HG03108 (cell line): ENCODE measurements at regions not wholly inside any gene's neighbourhood (a gene's known extent, or its start where the extent isn't known, plus 50 kb on each side); places are given as distances from the start of the nearest gene placed in this dataset.

Experiments
- ATAC-seq: cut with Tn5 transposase; IDR thresholded peaks from one replicate; pipeline ENCODE4 v1.9.1; 2021; ENCODE audit warnings: moderate library complexity; ENCODE audit not compliant: unreplicated experiment

DNA sequence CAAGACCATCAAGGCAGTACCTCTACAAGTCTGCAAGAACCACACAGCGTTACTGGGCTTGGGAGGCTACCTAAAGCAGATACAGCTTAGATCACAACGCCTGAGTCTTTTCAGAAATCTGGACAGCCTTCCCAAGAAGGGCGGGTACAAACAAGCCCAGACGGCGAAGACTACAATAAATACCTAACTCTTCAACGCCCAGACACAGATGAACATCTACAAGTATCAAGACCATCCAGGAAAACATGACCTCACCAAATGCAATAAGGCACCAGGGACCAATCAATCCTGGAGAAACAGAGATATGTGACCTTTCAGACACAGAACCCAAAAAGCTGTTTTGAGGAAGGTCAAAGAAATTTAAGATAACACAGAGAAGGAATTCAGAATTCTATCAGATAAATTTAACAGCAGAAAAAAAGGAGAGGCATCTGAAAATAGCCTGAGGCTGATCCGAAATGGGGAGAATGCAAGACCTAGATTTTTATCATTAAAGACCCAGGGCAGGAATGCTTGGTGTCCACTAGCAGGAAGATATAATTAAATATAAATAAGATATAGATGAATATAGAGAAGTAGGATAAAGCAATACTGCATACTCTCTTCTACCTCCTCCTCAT, 131.7 kb upstream of the COL21A1 start:
- no peak for ATAC-seq

DNA sequence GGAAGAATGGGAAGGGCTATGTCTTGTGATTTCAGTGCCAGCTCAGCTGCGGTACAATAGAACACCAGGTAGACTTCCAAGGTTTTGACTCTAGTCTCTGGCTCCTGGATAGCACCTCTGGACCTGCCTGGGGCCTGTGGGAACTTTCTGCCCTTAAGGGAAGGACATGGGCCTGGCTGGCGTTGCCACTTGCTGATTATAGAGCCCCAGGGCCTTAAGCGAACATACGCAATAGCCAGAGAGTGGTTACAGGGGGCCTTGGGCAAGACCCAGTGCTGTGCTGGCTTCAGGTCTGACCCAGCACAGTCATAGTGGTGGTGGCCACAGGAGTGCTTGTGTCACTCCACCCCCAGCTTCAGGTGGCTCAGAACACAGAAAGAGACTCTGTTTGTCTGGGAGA, 131.1 kb upstream of the COL21A1 start:
- ATAC-seq: no peak

DNA sequence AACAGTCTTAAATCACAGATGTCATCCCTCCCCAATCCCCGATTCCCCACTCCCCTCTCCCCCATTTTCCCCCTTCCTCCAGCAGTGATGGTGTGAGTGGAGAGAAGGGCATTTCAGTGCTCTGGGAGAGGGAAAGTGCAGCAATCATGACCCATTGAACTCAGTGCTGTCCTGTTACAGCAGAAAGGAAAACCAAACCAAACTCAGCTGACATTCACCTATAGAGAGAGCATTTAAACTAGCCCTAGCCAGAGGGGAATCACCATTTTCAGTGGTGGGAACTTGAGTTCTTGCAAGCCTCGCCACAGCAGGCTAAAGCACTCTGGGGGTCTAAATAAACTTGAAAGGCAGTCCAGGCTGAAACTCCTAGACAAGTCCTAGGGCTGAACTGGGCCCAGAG, 129.9 kb upstream of the COL21A1 start:
- no peak for ATAC-seq

DNA sequence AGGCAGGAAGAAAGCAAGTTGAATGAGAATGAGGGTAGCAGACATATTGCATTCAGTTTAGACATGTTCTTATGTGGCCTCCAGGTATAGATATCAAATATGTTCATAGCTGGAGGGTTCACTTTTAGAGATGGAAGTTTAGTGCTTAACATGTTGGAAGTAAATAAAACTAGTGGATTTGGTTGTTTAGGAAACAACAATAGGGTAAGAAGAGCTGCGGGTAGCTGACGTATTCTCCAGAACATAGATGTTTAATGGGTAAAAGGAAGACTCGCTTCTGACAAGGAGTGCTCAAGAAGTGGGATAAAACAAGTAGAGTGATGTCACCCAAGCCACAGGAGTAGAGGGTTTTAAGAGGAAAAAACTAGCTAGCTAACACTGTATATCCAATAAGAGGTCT, 128.4 kb upstream of the COL21A1 start:
- no peak for ATAC-seq

DNA sequence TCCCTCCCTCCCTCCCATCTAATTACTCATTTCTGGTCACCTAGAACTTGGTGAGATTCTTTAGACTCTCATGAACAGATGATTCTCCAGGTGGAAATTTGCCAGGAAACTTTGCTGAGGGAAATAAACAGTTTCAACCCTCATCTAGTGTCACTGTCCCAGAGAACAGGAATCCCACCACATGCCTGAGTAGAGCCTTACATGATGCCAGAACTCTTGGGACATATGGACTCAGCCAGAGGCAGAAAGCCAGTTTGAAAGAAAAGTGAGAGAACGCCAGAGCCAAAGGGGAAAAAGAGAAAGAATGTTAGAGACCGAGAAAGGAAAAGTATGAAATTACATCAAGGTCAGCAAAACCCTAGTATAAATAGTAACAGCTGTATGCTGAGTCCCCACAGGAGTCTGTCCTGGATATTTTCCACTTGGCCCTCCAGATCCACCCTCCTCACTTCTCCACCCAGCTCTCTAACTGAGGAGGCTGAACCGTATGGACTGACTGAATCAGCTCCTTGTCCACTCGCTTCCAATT, 127.5 kb upstream of the COL21A1 start:
- ATAC-seq: no peak

DNA sequence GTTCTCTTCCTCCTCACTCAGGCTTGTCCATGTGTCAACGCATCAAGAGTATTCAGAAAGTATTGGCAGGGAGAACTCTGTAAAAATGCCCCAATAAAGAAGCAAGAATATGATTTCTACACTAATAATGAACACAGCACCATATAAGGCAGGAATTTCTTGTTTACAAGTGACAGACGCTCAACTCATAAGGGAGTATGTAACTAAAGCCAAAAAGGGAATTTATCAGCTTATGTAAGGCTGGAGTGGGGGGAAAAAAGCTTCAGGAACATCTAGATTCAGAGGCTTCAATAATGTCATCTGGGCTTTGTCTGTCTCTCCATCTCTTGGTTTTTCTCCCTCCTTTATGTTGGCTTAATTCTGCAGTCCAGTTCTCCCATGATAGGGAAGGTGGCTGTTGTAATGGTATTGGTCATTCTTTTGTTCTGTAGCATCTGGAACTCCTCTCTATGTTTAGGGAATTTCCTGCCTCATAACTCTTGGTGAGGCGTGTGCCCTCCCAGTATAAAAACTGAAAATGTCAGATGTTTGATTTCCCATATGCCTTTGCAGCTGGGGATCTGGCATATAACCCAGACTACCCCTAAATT, 125.1 kb upstream of the COL21A1 start:
- no peak for ATAC-seq

DNA sequence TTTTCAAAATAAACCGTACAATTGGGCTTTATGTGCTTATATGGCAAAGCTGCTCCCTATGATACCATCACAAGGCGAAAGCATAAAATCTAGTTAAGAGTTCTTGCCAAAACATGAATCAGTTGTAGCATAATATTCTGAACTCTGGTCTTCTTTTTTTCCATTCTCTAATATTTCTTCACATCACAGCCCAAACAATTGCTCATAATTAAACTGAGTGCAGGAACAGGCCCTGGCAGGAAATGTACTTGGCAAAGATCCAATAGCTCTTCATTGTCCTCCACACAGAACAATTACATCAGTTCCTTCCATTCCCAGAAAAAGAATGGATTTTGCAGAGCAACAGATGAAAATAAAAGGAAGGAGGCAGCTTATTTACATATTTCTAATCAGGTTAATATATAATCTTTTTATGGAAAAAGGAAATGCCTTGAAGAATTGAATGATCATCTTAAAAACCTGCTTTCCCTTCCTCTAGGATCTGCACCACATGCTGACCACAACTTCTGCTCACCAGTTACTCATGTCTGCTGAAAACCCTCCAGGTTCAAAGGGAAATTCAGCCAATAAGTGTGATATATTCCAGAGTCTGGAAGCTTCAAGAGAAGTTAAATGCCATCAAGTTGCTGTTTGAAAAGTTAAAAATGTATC, 123.3 kb upstream of the COL21A1 start:
- ATAC-seq: peak; percentile 82

DNA sequence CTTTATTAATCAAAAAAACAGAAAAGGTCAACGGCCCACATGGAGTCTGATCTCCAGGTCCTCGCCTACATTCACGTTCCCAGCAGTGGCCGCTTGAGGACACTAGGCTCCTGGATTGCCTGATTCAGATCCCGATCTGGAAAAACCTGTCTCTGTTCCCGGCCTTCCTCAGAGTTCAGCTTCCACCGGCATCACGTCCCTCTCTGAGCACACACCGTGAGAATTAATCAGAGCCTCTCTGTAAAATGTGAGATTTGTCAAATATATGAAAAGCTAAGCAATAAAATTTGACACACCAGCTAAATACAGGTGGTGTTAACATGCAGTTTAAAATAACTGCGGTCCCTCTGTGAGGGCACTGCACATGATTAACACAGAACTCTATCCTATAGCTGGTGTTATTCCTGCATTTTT, 122.8 kb upstream of the COL21A1 start:
- no peak for ATAC-seq

DNA sequence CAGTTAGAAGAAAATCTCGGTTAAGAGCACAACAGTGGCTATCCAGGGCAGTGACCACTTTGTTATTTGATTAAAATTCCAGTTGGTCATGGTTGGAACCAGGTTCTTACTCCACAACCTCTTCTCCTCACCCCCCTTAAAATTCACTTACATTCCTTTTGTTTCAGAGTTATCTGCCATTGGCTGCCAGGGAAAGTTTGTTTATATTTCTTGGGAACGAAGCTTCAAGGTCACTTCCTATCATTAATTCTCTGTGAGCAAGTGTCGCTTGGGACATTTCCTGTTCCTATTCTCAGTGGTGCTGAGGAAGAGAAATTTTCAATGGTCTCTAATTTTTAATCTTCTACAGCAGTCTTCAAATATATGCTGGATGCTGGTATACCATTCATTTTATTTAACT, 121.1 kb upstream of the COL21A1 start:
- no peak for ATAC-seq

DNA sequence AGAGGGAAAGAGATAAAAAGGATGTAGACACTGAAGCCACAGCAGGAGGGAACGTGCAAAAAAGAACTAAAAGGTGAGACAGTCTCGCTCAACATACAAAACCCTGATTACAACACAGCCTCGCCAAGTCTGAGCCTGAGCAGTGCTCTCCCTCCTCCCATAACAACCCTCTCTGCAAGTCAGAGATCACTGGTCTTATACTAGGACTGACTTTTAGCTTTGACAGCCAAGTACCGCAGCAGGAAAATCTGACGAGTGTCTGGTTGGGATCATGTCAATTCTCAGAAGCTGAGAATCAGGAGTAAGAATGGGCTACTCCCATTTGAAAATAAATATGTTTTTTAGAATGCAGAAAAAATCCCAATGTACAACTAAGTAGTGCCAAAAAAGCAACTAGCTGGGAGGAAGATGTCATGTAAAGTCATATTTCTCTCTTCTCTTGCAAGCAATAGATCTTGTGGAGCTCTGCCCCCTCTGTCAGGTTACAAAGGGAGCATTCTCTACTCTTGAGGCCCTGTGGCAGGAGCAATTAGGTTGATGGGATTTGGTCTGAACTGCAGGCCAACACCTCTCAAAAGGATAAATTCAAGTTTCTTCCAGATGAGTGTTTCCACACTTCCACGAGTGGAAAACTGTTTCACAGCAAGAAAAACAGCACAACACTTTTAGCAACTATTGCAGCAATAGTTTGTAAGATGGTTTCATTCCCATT, 118.9 kb upstream of the COL21A1 start:
- ATAC-seq: no peak

DNA sequence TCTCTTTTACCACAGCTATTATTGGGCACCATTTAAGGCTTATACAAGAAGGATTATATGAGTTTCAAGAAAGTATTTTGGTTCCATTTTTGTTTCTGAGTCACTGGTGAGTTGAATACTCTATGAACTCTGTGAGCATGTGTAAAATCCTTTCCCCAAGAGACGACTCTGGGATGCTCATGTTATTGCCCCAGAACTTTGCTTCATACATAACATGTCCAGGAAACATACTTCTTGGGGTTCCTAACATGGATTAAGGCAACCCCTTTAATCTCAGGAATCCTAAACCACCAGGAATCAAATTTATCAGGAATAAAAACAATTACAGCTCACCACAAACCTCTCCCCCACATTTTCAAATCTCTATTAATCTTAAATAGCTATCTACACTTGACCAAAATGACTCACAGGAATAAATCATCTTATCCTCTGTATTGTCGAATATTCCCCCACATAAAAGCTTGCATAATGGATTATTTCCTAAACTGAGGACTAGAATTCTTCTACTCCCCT, 117.5 kb upstream of the COL21A1 start:
- no peak for ATAC-seq

DNA sequence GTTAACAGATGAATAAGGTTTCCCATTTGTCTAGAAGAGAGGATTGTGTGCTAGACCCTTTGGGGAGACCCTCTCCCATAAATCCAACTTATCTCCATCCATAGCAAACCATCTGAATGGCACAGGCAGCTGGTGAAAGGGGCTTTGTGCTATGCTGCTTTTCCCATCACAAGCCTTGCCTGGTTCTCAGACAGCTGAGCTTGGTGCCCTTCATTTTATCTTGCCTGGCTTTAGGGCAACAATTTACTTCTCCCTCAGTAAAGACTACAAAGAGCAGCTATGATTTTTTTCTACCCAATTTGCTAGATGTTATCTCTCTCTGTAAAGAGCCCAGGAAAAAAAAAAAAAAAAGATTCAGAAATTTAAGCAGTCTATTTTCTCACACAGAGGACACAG, 117.0 kb upstream of the COL21A1 start:
- no peak for ATAC-seq

DNA sequence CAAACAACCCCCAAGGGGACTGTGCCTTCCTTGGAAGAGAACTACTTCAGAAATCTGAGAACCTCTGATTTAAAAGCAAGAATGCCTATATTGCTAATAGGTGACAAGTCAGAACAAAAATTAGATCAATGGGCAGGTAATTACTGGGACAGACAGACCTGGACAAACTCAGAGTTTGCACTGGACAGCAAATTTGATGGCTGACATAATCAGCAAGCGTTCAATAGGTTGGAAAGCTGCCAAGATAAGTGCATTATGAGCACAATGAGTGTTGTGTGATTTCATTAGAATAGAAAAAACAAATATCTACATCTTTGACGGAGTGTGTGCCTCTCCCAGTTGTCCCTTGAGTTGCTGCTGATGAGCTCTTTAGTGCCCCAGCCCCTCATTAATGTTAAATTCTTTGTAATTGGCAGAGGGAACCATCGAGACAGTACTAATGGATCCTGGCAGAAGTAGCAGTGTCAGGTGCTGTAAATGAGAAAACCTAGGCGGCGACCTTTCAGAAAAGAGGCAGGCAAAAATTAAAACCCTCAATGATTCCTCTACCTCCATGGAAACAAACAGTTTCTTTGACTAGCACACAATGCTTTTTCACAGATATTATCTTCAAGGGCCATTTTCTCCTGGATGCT, 116.5 kb upstream of the COL21A1 start:
- no peak for ATAC-seq

DNA sequence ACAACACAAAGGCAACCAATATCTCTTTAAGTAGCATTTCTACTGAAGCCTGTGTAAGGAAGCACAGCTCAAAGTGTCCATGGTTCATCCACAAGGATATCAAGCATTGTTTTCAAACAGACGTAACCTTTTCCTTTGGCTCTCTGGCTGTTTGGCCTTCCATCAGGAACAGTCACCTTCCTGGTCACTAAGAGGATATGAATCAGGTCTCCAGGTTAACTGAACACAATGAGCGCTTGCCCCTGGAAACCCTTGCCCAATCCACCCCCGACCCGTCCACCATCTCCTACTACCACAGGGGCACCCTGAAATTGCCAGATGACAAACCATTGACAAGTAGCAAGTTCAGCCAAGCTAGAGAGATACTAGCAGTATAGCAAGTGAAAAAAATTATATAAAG, 114.4 kb upstream of the COL21A1 start:
- ATAC-seq: no peak

DNA sequence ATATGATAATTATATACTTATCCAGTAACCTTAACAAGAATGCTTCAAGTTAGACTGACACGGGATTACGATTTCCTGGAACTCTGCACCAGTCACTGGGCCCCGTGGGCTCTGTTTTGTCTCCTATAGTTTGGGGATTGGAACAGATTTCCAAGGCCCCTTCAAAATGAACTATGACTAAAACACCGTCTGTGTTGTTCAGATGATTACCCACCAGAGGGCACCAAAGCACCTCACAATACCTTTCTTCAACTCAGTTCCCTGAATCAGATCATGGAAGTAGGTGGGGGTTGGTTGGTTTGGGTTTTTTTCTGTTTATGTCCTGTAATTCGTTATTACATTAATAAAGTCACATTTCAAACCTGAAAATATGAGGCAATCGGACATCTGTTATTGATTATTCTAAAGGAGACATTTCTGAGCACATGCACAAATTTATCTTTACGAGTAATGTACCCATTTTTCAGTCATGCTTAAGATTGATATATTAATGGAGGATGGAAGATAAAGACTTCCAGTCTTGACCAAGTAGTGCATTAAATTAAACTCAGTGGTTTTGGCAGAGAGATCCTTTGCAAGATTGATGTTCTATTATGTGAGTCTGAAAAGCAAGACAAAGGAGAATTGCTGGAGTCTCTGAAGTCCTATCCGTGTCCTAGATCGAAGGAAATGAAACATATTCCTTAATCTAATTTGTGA, 112.0 kb upstream of the COL21A1 start:
- ATAC-seq: no peak

DNA sequence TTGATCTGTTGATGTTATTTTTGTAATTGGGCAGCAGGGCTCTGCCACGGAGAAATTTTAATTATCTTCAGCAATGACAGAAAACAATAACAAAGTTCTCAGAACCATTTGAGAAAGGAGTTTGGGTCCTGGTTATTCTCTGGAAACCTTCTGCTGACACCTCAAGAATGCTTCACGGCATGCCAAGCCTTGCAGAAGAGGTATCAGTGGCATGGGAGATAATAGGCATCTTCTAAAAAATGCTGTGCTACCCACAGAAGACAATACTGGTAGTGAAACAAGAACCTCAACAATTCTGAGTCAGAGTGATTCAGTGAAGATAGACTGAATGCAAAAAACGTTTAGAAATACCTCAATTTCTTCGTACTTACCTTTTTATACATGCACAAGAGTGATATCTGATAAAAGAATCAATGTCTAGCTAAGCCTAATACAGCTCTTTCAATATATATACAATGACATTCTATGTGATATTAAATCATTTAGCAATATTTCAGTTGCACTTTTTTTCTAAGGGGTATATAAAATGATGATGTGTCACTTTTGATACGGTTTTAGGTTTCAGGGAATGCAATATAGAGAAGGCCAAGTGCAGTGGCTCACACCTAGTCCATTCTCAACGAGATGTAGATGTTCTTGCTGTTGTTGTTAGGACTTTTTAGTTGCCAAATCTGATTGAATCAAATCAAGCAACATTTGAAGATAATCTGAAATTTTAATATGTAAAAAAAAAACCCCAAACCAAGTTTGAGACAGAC, 110.4 kb upstream of the COL21A1 start:
- no peak for ATAC-seq

DNA sequence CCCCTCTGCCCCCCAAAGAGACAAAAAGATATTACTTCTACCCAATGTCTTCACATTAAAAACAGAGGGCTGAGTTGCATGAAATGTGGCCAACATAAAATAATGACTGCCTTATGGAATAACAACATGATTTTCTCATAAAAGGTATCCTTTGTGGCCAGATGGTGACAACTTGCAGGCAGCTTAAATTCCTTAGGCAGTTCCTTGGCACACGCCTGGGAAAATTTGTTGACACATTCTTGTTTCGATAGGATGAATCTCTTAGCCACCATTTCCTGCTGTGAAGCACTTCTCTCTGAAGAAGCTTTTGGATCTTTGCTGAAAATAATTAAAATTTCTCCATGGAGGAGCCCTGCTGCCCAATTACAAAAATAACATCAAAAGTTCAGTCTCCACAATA, 109.0 kb upstream of the COL21A1 start:
- no peak for ATAC-seq

DNA sequence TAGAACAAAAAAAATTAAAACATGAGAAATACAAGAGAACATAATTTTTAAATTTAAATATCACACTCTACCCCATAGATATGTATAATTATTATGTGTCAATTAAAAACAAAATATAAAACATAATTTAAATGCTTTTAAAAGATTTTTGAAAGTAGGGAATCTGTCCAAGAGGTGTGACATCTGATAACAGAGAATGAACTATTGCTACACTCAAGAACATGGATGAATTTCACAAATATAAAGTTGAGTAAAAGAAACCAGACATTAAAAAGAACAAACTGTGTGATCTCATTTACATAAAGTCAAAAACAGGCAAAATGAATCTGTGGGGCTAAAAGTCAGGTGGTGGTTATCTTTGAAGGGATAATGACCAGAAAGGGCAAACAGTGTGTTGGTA, 106.5 kb upstream of the COL21A1 start:
- no peak for ATAC-seq

DNA sequence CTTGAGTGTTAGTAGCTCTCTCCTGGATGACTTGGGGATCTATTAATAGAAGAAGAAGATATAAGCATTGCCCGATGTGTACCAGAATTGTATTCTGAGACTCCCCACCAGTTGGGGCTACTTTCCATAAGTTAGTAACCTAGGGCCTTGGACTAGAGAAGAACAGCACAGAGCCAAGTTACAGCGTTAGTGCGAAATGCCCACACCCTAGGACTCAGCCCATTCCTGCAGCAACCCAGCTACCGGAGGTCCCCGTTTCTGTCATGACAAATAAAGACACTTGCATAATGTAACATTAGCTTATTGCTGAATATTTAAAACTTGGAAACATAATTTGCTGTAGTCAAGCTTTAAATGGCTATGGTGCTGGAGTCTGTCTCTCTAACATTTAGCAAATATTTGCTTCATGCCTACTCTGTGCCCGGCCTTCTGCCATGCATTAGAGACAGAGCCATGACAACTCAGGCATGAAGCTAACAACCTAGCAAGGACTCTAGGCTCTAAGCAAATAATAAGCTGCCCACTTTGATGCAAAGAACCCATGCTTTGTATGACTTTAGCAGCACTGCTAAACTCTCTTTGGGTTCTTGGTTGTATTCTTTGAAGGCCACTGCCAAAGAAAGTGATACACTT, 103.4 kb upstream of the COL21A1 start:
- ATAC-seq: no peak
